ENCODE measurements at regions not wholly inside any gene's neighbourhood (a gene's known extent, or its start where the extent isn't known, plus 50 kb on each side); places are given as distances from the start of the nearest gene placed in this dataset.

GRCh38 chr6:1015825-1016224 is 296.1 kb upstream of the FOXQ1 start:
- CTCF ChIA-PET: no interaction called here
- no peaks in the 10 kb centered on the region for H3K36me3 Mint-ChIP-seq
- TF ChIP-seq FOXP1 (CRISPR knock-in tag; IDR thresholded peaks at IDR 0.05; ENCODE audit: borderline replicate concordance): no peak
- no peak for TF ChIP-seq ZNF425 (CRISPR knock-in tag; conservative IDR thresholded peaks at IDR 0.05)
- TF ChIP-seq MYBL2 (CRISPR knock-in tag; IDR thresholded peaks at IDR 0.05): no peak
- TF ChIP-seq ZNF317 (CRISPR knock-in tag; IDR thresholded peaks at IDR 0.05; ENCODE audit: borderline replicate concordance, low read depth): no peak
- TF ChIP-seq ZNF396 (CRISPR knock-in tag; IDR thresholded peaks at IDR 0.05; ENCODE audit: borderline replicate concordance): no peak
- no peak for TF ChIP-seq ZNF532 (CRISPR knock-in tag; IDR thresholded peaks at IDR 0.05; ENCODE audit: borderline replicate concordance)

GRCh38 chr6:1014431-1014807 is 297.5 kb upstream of the FOXQ1 start:
- Mint-ChIP-seq H3K27me3 (ENCODE audit: low read depth) (no peaks in the 10 kb centered on the region; the same call in 1 of the 2 replicates), H3K4me3 (no peak overlapping the region), H3K27ac (no peak overlapping the region), H3K4me1 (no peaks in the 10 kb centered on the region), H3K9me3 (peaks cover 25% of the 10 kb centered on the region), H3K36me3 (no peaks in the 10 kb centered on the region)
- ATAC-seq: no peak
- CTCF ChIA-PET: interaction anchor here (0.6 kb wide), 1 partner anchor 859 kb away, joined by 4 read pairs; no protein-coding TSS in a partner anchor
- POLR2A ChIA-PET: no interaction called here
- DNase-seq (ENCODE audit: low spot score): no peak
- TF ChIP-seq SOX15 (CRISPR knock-in tag; IDR thresholded peaks at IDR 0.05) (no peak), ZNF671 (CRISPR knock-in tag; IDR thresholded peaks at IDR 0.05) (no peak), ERG (CRISPR knock-in tag; IDR thresholded peaks at IDR 0.05) (no peak), CTCF (IDR thresholded peaks at IDR 0.05) (no peak), USF1 (CRISPR knock-in tag; IDR thresholded peaks at IDR 0.05) (no peak), FOXJ3 (CRISPR knock-in tag; IDR thresholded peaks at IDR 0.05; ENCODE audit: borderline replicate concordance) (no peak), ARID4B (CRISPR knock-in tag; IDR thresholded peaks at IDR 0.05; ENCODE audit: borderline replicate concordance) (no peak), NR2C2 (CRISPR knock-in tag; IDR thresholded peaks at IDR 0.05) (no peak), ZNF232 (CRISPR knock-in tag; IDR thresholded peaks at IDR 0.05) (no peak), IRF1 (CRISPR knock-in tag; IDR thresholded peaks at IDR 0.05) (no peak), ZNF416 (CRISPR knock-in tag; IDR thresholded peaks at IDR 0.05) (no peak)

More at GRCh38 chr6:1015825-1016224, 296.1 kb upstream of the FOXQ1 start:
- Mint-ChIP-seq H3K27me3 (ENCODE audit: low read depth) (no peaks in the 10 kb centered on the region; the same call in 1 of the 2 replicates), H3K27ac (no peak overlapping the region), H3K4me1 (no peaks in the 10 kb centered on the region), H3K4me3 (no peak overlapping the region), H3K9me3 (peaks cover 25% of the 10 kb centered on the region)
- POLR2A ChIA-PET: no interaction called here
- DNase-seq (ENCODE audit: low spot score) (no peak), ATAC-seq (no peak)
